HG03097 (cell line): ENCODE measurements at regions not wholly inside any gene's neighbourhood (a gene's known extent, or its start where the extent isn't known, plus 50 kb on each side); places are given as distances from the start of the nearest gene placed in this dataset.
"Not testable (repeated sequence)": the region's sequence is repeated elsewhere in the genome, so short reads cannot be mapped to it uniquely, and the experiment has no call there.

ENCODE experiments used
- ATAC-seq: cut with Tn5 transposase; IDR thresholded peaks from one replicate; pipeline ENCODE4 v1.9.1; 2021; ENCODE audit not compliant: unreplicated experiment, low FRiP score

DNA sequence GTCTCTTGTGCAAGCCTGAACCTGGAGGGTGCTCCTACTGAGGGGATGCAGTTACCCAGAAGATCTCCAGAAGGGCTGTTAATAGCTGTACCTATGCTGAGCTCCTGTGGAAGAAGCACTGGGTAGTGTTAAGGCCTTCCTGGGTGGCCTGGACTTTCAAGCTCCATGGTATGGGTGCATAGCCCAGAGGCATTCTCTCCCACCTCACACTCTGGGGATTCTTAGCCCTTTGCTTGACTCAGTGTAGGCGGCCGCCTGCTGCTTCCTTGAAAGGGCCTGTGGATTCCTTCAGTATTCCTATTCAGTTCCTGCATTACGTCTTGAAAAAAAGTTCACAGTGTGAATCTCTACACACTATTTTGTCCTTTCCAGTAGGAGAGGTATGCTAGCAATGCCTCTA lies 235.7 kb upstream of the MAGEB16 start:
- ATAC-seq, result no peak

DNA sequence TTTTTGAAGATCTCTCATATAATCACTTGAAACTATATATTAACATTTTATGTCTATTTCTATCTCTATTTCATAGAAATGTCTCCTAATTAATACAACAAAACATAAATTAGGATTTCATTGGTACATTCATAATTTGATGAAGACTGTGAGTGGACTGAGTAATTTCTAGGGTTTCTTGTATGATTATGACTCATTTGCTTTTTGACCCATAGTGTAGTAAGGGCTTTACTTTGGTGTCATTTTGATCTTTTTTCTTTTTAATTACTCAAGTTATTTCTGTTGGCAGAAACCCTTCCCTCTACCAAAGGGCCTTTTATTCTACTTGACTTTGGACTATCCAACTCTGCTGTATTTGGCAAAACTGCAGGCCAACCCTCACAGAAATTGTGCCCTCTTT lies 207.9 kb upstream of the MAGEB16 start:
- no peak for ATAC-seq

DNA sequence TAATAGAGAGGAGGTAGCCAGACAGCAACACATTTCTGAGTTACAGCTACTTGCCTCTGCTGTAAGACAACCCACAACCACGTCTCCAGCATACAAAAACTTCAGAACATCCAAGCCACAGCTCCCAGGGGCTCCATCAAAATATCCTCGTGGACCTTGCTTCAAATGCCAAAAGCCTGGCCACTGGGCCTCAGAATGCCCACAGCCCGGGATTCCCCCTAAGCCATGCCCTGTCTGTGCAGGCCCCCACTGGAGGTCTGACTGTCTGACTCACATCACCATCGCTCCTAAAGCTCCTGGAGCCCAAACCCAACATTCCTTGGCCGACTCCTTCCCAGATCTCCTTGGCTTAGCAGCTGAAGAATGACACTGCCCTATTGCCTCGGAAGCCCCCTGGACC lies 186.6 kb upstream of the MAGEB16 start:
- ATAC-seq, result not testable (repeated sequence)

DNA sequence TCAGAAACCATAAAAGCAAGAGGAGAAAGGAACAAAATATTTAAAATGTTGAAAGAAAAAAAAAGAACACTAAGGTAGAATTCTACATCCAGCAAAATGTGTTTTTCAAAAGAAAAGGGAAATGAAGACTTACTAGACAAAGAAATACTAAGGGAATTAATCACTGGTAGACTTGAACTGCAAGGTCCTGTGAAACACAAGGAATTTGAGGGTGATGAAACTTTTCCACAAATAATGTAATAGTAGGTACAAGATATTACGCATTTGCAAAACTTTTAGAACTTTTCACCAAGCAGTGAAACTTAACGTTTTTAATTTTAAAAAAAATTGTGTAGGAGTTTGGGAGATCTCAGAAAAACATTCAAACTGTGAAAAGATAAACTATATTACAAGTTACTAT lies 180.3 kb upstream of the MAGEB16 start:
- ATAC-seq, result no peak

DNA sequence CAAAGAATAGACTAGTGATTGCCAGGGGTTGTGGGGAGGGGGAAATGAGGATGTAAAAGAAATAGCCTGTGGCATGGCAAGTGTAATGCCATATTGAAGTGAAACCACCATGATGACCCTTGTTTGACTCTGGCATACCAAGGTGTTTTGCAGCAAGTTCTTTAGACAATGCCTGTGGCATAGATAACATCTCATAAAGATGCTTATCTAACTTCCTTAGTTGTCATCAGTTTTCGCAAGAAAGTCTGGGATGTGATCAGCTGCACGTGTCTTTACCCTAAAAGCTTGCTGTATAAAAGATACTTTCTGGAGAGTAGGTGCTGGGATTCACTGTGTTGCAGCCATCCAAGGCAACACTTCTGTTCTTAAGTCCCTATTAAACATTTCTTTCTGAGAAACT lies 176.1 kb upstream of the MAGEB16 start:
- ATAC-seq, result no peak

DNA sequence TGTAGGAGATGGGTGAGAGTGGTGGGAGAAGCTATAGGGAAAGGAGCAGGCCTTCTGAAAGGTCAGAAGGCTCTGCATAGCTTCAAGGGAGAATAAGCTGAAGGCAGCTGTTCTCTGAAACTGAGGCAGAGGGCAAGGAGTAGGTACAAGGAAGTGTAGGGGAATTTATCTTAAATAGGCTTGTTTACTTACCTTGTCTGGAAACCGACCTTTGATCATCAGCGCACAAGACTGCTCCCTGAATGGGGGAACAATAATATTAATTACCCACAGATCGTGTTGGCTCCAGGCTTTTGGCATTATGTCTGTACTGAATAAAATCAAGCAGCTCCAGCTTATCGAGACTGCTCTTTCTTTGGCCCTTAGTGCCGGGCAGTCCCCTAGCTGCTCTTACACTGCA lies 175.5 kb upstream of the MAGEB16 start:
- no peak for ATAC-seq

DNA sequence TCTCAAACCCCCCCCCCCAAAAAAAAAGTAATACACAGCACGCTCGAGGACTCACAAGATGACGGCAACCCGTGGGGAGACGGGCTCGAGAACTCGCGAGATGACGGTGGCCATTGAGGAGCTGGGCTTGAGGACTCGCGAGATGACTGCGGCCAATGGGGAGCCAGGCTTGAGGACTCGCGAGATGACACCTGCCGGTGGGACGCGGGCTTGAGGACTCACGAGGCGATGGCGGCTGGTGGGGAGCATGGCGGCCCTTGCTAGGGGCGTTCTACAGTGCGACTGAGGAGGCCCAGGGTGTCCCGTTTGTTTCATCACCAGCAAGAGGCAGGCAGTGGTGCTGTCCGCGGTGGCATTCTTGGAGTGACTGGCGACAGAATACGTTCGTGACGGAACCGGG lies 172.4 kb upstream of the MAGEB16 start:
- ATAC-seq, result no peak

DNA sequence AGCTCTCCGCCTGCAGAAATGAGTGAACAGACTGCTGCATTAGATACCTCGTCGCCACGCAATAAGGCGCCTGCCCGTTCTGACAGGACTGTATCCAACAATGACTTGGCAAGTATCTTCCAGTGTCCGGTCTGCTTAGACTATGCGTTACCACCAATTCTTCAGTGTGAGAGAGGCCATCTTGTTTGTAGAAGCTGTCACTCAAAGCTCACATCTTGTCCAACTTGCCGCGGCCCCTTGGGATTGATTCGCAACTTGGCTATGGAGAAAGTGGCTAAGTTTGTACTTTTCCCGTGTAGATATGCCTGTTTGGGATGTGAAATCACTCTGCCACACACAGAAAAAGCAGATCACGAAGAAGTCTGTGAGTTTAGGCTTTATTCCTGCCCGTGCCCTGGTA lies 172.0 kb upstream of the MAGEB16 start:
- no peak for ATAC-seq

DNA sequence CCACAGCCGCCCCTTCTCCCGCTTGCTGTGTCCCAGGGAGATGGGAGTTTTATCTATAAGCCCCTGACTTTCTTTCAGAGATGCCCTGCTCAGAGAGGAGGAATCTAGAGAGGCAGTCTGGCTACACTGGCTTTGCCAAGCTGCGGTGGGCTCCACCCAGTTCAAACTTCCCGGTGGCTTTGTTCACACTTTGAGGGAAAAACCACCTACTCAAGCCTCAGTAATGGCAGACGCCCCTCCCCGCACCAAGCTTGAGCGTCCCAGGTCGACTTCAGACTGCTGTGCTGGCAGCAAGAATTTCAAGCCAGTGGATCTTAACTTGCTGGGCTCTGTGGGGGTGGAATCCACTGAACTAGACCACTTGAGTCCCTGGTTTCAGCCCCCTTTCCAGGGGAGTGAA lies 162.2 kb upstream of the MAGEB16 start:
- not testable (repeated sequence) for ATAC-seq

DNA sequence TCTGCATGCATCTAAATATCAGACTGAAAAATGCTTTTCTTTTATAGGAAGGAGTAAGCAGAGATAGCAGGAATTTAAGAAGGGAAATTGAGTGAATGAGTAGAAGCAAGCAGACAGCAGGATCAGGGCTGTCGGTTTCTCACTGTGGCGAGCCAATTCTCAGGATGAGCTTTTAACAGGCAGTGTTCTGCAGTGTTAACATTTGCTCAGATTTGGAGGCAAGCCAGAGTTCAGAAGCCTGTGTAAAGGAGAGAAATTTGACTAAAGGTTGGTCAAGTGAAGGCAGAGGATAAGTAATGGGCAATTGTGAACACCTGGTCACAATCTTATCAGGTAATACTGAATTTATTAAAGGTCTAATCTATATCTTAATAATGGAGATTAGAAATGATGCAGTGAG lies 133.3 kb upstream of the MAGEB16 start:
- ATAC-seq, result no peak

DNA sequence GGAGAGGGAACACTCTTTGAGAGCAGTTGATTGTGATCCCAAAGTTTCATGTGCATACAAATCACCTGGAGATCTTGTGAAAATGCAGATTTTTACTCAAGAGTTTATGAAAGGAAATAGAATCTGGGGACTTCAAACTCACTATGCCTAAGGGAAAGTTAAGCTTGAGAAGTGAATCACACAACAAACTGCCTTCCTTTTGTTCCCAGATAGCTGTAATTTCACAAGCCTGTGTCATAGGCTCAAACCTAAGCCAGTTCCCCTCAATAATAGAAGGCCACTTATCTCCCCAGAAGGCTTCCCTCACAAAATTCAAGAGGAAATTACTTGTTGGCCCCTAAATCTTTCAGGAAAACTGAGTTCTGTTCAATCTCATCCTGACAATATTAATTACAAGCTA lies 132.8 kb upstream of the MAGEB16 start:
- ATAC-seq, result no peak

DNA sequence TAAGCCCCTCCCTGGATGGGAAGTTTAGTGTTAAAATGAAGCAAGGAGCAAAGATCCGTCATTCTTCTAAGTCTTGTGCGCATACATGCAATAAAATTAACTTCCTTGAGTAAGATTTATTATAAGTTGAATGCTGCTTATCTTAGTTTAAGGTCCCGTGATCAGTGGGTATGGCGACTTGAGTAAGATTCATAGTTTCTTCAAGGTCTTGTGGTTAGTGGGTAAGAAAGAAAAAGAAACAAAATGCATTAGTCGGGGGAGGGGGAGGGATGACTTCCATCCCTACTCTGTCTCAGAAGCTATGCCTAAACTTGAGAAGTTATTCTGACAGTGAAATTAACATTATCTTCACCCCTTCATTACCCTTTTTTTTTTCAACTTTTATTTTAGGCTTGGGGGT lies 127.3 kb upstream of the MAGEB16 start:
- ATAC-seq, result no peak

DNA sequence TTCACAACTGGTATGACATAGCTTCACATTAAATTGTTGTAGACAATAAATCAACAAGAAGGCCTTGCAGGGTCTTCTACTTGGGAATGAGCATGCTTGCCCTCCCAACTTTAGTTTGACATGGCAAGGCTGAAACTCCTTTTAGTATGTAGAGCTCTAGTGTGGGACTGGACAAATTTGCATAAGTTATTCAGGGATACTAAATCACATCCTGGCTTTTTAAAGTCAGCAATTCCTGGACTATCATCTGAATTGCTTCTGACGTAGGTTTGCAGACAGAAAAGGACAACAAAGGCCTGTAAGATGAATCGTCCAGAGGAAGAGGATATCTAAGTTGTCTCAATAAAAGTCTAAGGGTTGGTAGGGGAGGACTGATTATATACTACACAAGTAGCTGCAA lies 123.0 kb upstream of the MAGEB16 start:
- ATAC-seq, result no peak

DNA sequence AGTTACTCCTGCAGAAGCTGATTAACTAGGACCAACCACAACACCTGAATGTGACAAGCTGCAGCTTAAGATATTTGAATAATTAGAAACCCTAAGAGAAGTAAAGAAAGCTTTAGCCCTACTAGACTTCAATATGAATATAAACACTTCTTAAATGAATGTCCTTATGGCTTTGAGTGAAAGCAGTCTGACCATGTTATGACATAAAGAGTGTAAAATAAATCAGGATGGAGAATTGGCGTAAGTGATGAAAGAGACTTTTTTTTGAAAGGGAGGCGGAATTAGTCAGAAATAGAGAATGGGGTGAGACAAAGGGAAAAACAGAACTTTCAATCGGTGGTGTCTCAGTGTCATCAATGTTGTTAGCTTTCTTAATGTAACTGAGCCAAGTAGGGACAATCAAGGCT lies 117.2 kb upstream of the MAGEB16 start:
- no peak for ATAC-seq

DNA sequence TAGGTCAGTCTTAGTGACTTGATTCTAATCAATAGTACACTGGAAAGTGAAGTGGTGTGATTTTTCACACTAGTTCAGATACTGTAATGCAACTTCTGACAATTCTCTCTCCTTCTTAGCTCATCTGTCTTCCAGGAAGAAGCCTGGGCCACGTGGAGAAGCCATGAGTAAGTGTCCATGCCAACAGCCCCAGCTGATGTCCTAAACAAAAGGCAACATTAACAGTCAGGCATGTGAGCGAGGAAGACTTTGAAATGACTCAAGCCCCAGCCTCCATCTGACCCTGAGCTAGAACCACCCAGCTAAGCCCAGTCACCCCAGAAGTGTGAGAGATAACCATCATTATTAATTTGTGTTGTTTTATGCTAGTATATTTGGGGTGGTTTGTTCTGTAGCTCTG lies 115.7 kb upstream of the MAGEB16 start:
- ATAC-seq, result no peak

DNA sequence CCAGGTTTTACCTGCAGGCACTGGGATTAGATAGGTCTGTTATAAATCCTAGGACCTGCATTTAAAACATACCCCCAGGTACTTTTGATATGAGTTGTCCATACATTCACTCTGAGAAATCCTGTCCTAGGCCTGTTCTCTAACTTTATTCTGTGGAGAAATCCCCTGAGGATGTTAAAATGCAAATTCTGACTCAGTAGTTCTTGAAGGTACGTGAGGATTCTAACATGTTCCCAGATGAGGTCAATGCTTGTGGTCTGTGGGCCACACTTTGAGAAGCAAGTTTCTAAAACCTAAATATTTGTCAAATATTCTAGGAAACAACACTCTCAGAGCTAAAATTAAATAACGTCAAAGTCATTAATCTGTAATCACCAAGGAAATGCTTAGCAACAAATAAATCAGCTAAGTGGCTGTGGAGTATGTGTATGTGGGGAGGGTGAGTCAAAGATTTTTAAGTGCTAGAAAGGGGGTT lies 101.3 kb upstream of the MAGEB16 start:
- ATAC-seq, result no peak

DNA sequence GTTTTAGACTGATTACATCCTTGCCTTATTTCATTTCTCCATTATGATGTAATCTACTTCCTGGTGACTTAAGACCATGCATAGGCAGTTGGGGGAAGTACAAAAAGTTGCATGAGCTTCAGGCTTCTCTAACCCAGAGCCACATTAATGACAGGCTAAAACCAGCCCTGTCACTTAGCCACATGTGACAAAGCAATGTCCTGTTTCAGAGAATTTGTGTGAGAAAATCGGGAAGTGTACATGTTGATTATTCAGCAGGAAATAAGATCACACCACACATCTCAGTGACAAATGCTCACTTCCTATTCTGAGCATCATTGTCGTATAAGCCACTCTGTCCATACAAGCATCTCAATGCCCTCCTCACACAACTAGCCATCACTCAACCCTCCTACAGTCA lies 98.5 kb upstream of the MAGEB16 start:
- ATAC-seq, result no peak

DNA sequence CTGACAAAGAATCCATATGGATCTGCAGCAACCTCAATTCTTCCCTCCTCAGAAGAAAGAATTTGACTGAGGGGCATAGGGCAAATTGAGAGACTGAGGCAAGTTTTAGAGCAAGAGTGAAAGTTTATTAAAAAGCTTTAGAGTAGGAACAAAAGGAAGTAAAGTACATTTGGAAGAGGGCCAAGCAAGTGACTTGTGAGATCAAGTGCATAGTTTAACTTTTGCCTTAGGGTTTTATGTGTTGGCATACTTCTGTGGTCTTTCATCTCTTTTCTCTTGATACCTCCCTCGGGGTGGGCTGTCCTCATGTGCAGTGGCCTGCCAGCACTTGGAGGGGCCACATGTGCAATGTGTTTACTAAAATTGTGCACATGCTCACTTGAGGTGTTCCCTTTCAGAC lies 98.0 kb upstream of the MAGEB16 start:
- no peak for ATAC-seq

DNA sequence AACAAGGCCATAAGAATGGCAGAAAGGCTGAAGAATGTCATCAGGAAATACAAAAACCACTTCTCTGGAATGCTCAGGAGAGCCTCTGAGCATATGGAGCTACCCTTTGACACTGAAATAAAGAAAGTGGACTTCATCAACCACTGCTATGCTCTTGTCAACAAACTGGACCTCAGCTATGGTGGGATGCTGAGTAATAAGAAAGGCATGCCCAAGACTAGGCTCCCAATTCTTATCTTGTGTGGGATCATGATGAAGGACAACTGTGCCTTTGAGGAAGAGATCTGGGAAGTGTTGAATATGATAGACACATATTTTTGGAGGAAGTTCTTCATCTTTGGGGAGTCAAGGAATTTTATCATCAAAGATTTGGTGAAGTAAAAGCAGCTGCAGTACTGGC lies 86.9 kb upstream of the MAGEB16 start:
- ATAC-seq, result no peak

DNA sequence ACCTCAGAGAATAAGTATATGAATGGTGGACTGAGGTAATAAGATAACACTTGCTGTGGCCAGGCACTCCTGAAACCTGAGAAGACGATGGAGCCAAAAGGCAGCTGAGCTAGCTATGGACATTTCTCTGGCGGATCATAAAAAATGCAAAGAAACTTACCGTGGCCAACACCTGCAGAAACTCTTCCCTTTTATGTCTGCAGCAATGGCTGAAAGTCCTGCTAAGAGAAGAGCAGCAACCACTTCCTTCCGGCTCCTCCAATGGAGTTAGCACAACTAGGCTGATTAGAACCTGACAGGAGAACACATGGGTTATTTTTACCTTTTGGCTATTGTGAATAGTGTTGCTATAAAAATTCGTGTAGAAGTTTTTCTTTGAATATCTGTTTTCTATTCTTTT lies 76.0 kb upstream of the MAGEB16 start:
- ATAC-seq, result no peak

DNA sequence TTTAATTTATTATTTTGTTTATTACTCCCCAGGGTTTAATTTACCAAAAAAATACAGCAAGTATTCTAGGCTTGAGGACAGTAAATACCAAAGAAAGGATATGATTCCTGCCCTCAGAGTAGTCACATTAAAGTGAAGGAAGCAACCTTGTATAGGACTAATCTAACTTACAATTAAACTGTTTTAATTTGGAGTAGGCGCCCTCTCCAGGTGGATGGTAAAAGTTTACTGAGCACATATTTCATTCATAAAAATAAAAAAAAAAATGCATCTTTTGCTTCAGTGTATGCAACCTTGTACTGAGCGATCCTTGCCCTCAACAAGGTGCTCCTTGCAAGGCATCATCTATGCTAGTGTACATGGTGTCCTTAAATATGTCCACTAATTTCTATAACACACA lies 72.0 kb upstream of the MAGEB16 start:
- no peak for ATAC-seq

DNA sequence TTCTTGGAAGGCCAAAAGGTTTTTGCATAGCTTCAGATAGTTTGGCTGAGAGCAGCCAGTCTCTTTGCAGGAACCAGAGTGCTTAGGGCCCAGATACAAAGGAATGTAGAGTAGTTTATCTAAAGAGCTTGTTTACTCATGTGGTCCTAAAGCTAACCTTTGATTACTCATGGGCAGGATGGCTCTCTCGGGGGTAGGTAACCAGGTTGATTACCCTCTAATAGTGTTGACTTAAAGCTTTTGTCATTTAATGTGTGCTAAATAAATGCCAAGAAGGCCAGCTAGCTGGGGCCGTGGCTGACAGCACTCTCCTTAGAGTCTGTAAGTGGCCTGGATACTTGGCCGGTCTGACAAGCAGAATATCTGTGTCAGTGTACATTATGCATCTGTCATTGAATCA lies 69.7 kb upstream of the MAGEB16 start:
- no peak for ATAC-seq

DNA sequence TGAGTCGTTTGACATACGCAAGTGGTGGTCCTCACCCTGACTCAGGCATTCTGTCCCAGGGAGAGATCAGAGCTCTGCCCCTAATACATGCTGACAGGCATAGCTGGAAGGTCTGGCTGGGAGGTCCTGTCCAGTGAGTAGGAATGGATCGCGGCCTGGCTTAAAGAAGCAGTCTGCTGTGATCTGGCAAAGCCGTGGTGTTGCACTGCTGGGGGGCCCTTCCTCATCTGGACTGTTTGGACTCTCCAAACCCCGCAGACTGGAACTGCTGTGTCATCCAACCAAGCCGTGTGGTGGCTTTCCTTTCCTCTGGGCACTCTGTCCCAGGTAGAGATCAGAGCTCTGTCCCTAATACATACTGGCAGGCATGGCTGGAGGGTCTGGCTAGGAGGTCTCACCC lies 64.3 kb upstream of the MAGEB16 start:
- ATAC-seq, result no peak

DNA sequence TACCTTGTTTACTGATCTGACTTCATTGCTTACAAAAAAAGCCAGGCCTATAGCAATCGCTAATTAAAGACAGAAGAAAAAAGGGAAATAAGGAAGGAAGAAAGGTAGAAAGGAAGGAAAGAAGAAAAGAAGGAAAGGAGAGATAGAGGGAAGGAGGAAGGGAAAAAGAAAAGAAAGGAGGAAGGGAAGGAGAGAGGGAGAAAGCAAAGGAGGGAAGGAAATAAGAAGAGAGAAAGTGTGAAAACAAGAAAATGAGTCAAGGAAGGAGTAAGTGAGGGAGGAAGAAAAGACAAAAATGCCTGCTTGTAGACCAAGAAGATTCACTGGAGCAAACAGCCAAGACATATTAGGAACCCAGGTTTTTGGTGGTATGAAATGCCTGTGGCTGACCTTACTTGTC lies 57.0 kb upstream of the MAGEB16 start:
- no peak for ATAC-seq
